Erythroblast (primary cell): ENCODE measurements at regions not wholly inside any gene's neighbourhood (a gene's known extent, or its start where the extent isn't known, plus 50 kb on each side); places are given as distances from the start of the nearest gene placed in this dataset.
"Not testable (repeated sequence)": the region's sequence is repeated elsewhere in the genome, so short reads cannot be mapped to it uniquely, and the experiment has no call there.

ENCODE experiments used
- DNase-seq, 2 experiments: peaks; one replicate each; lab custom pipeline; 2025; lab: John Stamatoyannopoulos, UW
- GATA1 ChIP-seq: IDR thresholded peaks from 2 replicates; pipeline ENCODE4 v1.6.1; 2011; ENCODE audit warnings: low read depth, mild to moderate bottlenecking, control low read depth, low read length, moderate library complexity
- POLR2A ChIP-seq: IDR thresholded peaks from 2 replicates; pipeline ENCODE4 v1.6.1; 2011; ENCODE audit warnings: mild to moderate bottlenecking, low read length

DNA sequence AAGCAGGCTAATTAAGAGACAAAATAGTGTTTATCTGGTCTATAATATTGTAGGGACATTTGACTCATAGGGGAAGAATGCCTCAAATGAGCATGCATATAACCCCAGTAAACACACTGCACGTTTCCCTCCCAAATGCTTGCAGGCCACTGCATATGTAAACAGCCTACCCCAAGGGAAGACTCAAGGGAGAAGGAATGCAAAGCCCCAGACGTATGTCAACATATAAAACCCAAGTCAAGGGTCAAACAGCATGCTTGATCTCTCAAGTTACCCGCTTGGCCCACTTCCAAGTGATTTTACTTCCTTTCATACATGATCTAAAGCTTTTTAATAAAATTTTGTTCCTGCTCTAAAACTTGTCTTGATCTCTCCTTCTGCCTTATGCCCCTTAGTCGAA lies 1090.0 kb downstream of the OTOL1 start:
- TF ChIP-seq GATA1 (no peak), POLR2A (no peak)
- DNase-seq = no peak

DNA sequence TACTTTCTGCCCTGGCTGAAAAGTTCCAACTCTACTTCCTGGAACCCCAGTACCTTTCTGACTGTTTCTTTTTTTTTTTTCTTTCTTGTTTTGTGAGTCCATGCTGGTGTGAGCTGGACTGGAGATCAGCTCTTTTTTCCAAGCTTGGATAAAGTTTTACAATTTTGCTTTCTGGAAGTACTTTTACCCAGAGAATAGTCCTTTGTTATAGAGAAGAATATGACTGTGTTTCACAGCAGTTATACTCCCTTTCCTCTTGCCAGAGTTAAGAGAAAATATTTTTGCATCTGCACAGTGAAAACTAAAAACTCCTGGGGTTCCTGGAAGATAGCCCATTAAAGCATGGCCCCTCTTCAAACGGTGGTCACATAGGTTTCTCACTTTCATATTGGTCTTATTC lies 1100.6 kb downstream of the OTOL1 start:
- no peak for TF ChIP-seq POLR2A
- no peak for TF ChIP-seq GATA1
- DNase-seq = no peak

DNA sequence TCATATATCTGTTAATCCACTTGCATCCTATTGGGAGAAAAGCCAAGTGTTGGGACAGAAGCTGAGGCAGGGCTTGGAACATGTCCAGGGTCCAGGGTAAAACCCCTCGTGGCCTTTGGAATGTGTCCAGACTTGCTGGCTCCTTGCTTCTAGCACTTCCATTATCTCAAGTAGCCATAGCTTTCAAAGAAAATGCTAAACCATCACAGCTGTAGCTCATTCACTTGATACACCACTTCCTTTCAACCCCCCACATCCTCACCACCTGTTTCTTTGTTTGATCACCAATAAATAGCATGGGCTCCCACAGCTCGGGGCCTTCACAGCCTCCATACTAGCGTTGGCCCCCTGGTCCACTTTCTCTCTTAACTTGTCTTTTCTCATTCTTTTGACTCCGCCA lies 1101.9 kb downstream of the OTOL1 start:
- not testable (repeated sequence) for DNase-seq

DNA sequence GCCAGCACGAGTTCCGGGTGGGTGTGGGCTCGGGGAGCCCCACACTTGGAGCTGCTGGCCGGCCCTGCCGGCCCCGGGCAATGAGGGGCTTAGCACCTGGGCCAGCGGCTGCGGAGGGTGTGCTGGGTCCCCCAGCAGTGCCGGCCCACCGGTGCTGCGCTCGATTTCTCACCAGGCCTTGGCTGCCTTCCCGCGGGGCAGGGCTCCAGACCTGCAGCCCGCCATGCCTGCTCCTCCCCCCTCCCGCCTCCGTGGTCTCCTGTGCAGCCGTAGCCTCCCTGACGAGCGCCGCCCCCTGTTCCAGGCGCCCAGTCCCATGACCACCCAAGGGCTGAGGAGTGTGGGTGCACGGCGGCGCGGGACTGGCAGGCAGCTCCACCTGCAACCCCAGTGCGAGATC lies 1103.1 kb downstream of the OTOL1 start:
- not testable (repeated sequence) for DNase-seq

DNA sequence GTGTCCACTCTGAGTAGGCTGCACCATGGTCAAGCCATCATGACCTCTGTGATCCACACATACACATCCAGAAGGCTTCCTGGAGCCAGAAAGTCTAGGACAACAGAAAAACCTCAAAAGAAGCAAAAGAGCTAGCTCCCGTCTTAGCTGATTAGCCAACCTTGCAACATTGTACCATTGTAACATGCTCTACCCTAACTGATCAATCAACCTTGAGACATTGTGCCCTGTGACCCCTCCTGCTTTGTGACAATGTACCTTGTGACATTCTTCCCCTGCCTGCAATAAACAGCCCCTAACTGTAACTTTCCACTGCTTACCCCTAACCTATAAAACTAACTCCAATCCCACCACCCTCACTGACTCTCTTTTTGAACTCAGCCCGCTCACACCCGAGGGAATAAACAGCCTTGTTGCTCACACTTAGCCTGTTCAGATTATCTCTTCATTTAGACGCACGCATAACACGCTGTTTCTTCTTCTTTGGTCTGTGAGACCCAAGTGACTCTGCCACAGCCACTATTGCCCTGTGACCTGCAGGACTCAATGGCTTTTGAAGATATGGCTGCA lies 1104.6 kb downstream of the OTOL1 start:
- no peak for TF ChIP-seq POLR2A
- no peak for TF ChIP-seq GATA1

DNA sequence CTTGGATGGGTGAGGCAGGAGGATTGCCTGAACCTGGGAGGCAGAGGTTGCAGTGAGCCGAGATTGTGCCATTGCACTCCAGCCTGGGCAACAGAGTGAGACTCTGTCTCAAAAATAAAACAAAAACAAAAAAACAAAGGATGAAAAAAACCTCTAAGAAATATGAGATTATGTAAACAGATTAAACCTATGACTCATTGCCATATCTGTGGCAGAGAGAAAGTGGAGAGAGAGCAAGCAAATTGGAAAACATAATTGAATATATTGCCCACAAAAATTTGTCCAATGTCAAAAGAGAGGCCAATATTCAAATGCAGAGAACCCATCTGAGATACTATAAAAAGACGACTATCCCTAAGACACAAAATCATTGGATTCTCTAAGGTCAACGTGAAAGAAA lies 1106.0 kb downstream of the OTOL1 start:
- DNase-seq = no peak
- TF ChIP-seq GATA1 (no peak), POLR2A (no peak)

More for the DNA sequence above, 1104.6 kb downstream of the OTOL1 start:
- DNase-seq = no peak

DNA sequence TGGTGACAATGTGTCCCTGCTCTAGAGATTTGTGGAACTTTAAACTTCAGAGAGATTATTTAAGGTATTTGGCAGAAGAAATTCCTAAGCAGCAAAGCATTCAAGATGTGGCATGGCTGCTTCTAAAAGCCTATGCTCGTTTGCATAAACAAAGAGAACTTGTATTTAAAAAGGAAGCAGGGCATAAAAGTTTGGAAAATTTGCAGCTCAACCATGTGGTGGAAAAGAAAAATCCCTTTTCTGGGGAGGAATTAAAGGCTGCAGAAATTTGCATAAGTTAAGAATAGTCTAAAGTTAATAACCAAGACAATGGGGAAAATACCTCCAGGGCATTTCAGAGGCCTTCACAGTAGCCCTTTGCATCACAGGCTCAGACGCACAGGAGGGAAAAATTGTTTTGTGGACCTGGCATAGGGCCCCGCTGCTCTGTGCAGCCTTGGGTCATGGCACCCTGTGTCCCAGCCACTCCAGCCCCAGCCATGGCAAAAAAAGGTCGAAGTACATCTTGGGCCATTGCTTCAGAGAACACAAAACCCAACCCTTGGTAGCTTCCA lies 1109.1 kb downstream of the OTOL1 start:
- no peak for DNase-seq
- no peak for TF ChIP-seq POLR2A
- TF ChIP-seq GATA1 = no peak

DNA sequence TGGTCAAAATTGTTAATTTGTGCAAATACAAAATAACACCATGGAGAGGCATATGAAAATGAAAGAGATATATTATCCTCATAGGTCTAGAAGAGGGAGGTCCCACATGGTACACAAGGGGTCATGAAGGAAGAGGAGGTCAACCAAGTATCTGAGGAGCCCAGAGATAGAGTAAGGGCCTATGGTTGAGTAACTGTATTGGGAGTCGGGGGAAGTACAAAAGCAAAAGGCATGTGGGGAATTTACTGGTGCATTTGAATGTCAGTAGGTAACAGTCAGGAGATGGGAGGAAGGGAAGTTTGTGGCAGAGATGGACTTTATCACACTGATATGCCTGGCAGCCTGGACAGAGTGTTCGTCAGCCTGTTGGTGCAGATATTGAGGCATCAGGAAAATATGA lies 1113.7 kb downstream of the OTOL1 start:
- no peak for TF ChIP-seq POLR2A
- no peak for TF ChIP-seq GATA1
- no peak for DNase-seq

DNA sequence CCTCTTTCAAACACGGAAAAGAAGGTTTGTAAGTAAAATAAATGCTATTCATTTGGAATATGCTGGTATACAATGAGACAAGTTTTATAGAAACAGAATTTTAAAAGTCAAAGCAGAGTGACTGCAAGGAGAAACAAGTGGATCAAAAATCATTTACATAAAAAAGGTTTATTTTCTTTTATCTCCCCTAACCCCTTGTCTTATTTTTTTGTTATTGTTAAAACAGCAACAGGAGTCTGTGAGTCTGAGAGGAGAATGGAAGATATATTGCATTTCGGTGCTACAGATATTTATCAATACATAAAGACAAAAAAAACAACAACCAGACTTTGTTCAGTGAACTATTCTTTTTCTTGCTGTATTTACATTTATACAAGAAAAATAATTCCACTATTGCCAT lies 1116.4 kb downstream of the OTOL1 start:
- no peak for DNase-seq
- TF ChIP-seq POLR2A (no peak), GATA1 (no peak)

DNA sequence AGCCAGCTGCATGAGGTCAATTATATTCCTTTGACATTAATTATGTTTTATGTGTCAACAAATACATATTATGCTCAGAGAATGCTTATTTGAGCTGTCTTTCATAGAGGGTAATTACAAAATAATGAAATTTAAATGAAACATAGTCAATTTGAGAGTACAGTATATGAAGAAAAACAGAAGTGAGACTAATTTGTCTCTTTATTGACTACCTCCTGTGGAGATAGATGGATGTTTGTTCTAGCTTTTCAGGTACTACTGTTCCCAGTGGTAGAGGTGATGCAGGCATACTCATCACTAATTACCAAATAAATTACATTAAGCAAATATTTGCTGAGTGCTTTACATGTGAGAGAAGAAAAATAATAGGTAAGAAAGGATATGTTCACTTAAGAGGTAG lies 1129.6 kb downstream of the OTOL1 start:
- DNase-seq = no peak
- TF ChIP-seq GATA1 (no peak), POLR2A (no peak)

DNA sequence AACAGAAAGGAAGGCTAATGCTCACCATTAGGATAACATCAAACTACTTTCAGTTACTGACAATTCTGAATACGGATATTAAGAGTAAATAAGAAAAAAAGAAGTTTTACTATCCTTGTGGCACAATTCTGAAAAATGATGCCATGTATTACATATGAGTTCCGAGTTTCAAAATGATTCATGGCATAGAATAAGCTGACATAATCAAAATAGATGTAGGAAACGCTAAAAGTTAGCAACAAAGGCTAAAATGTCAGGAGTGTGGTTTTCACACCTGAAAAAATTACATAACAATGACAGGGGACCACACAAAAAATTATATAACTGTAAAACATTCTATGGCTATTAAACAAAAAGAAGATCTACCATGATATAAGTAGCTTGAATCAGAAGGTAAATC lies 1131.9 kb downstream of the OTOL1 start:
- DNase-seq = no peak
- TF ChIP-seq GATA1 = no peak
- no peak for TF ChIP-seq POLR2A

DNA sequence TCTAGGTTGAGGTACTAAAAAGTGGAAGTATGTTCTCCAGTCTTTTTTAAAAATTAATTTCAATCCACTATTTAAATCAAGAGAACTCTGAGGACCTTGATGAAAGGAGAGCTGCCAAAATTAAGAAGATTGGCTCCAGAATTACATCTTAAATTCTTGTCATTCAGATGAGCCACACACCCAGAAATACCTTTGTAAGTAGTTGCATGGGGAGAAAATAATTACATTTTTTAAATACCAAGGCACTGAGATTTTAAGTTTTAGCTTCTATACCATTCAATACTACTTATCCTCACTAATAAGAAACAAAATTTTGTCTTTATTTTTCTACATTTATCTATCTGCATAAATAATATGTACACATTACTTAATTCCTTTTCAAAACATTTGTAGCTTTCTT lies 1132.8 kb downstream of the OTOL1 start:
- DNase-seq = no peak
- TF ChIP-seq GATA1 (no peak), POLR2A (no peak)

DNA sequence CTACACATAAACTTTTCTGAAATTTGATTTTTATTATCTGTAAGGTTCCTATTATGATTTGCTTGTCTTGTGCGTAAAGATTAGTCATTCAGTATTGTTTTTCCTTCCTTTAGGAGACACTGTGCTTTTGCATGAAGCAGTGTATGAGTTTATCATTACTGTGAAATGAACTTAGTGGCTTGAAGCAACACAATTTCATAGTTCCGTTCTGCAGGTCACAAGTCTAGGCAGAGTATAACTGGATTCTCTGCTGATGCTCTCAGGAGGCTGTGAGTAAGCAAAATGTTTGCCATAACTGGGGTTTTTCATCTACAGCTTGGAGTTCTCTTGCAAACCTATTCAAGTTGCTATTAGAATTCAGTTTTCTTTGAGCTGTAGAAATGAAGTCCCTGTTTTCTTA lies 1136.1 kb downstream of the OTOL1 start:
- TF ChIP-seq POLR2A = no peak
- TF ChIP-seq GATA1 = no peak
- DNase-seq = no peak

DNA sequence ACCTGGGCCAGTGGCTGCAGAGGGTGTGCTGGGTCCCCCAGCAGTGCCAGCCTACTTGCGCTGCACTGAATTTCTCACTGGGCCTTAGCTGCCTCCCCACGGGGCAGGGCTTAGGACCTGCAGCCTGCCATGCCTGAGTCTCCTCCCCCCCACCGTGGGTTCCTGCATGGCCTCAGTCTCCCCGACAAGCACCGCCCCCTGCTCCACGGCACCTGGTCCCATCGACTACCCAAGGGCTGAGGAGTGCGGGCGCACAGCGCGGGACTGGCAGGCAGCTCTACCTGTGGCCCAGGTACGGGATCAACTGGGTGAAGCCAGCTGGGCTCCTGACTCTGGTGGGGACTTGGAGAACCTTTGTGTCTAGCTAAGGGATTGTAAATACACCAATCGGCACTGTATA lies 1143.6 kb downstream of the OTOL1 start:
- not testable (repeated sequence) for DNase-seq

DNA sequence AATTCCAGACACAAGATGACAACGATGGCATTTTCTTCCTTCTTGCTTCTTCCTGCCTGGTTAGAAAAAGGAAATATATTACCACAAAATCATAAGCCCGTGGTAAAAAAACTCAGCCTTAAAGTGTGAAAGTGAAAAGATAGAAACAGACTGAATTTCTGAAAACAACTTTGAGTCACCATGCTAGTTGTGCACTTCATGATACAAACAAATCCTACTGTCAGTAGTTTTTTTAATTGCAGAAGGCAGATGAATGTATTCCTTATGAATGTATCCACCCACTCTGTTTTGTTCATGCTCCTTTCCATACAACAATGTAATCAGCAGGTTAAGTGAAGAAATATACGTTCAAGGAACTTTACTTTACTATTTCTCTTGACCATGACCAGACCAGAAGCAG lies 1144.7 kb downstream of the OTOL1 start:
- no peak for DNase-seq
- TF ChIP-seq POLR2A (no peak), GATA1 (no peak)

DNA sequence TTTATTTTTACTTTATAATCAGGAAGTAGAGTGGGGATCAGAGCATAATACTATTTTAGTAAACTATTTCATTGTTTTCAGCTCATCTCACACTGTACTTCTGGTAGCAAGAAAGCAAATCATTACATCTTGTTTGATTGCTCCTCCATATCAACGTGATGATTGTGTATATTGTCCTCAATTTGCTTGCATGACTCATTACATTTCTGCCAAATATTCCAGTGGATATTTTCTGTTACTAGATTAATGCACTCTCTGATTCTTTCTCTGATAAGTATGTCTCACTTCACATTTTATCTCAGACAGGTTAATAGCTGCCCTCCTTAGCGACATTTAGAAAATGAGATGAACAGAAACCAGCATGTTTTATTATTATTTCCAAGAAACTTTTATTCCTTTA lies 1145.3 kb downstream of the OTOL1 start:
- DNase-seq = no peak
- TF ChIP-seq POLR2A (no peak), GATA1 (no peak)
